Neural crest cell (in vitro differentiated cells): ENCODE measurements at regions not wholly inside any gene's neighbourhood (a gene's known extent, or its start where the extent isn't known, plus 50 kb on each side); places are given as distances from the start of the nearest gene placed in this dataset.

Experiments
- DNase-seq: peaks from one replicate; pipeline ENCODE4 v3.0.0; 2021; ENCODE audit warnings: low read depth, mixed read lengths, low spot score
- H3K27ac Mint-ChIP-seq: one replicate; pipeline ENCODE4 v1.8.0; 2021; ENCODE audit warnings: mild to moderate bottlenecking, mixed read lengths; ENCODE audit not compliant: unreplicated experiment
- H3K27me3 Mint-ChIP-seq: 2 replicates; pipeline ENCODE4 v1.8.0; 2021; ENCODE audit warnings: low read depth, mild to moderate bottlenecking, mixed read lengths
- H3K36me3 Mint-ChIP-seq: 2 replicates; pipeline ENCODE4 v1.8.0; 2021; ENCODE audit warnings: low read depth, mild to moderate bottlenecking, mixed read lengths
- H3K4me1 Mint-ChIP-seq: 2 replicates; pipeline ENCODE4 v1.8.0; 2021; ENCODE audit warnings: mixed read lengths
- H3K4me3 Mint-ChIP-seq: one replicate; pipeline ENCODE4 v1.8.0; 2021; ENCODE audit warnings: mild to moderate bottlenecking, mixed read lengths
- H3K9me3 Mint-ChIP-seq: 2 replicates; pipeline ENCODE4 v1.8.0; 2021; ENCODE audit warnings: mixed read lengths
- CTCF ChIP-seq: fragments of 200-600 bp; sonication (generic); conservative IDR thresholded peaks from 2 replicates; pipeline ENCODE4 v1.5.0; 2021; ENCODE audit warnings: antibody characterized with exemption, mild to moderate bottlenecking

- Mint-ChIP-seq H3K4me1 (no peaks in the 10 kb centered on the region), H3K36me3 (no peaks in the 10 kb centered on the region), H3K9me3 (no peaks in the 10 kb centered on the region), H3K27me3 (no peaks in the 10 kb centered on the region), H3K4me3 (no peak overlapping the region), H3K27ac (no peak overlapping the region)
- DNase-seq: no peak
- TF ChIP-seq CTCF: no peak
Measured at GRCh38 chr2:14751581-14751980, 119.1 kb downstream of the LRATD1 start.

GRCh38 chr2:14752295-14752694, 119.8 kb downstream of the LRATD1 start:
- H3K27ac Mint-ChIP-seq: no peak overlapping the region
- no peaks in the 10 kb centered on the region for H3K36me3 Mint-ChIP-seq
- no peak for DNase-seq
- H3K4me3 Mint-ChIP-seq: no peak overlapping the region
- H3K27me3 Mint-ChIP-seq: no peaks in the 10 kb centered on the region
- no peaks in the 10 kb centered on the region for H3K4me1 Mint-ChIP-seq
- H3K9me3 Mint-ChIP-seq: no peaks in the 10 kb centered on the region
- no peak for TF ChIP-seq CTCF

GRCh38 chr2:14756122-14756541, 123.6 kb downstream of the LRATD1 start:
- DNase-seq: no peak
- no peak overlapping the region for H3K4me3 Mint-ChIP-seq

GRCh38 chr2:14756981-14757657, 124.6 kb downstream of the LRATD1 start:
- DNase-seq: no peak
- Mint-ChIP-seq H3K4me1 (no peaks in the 10 kb centered on the region), H3K27ac (no peak overlapping the region), H3K36me3 (no peaks in the 10 kb centered on the region), H3K9me3 (no peaks in the 10 kb centered on the region), H3K4me3 (no peak overlapping the region), H3K27me3 (no peaks in the 10 kb centered on the region)
- no peak for TF ChIP-seq CTCF

More at GRCh38 chr2:14756122-14756541, 123.6 kb downstream of the LRATD1 start:
- H3K4me1 Mint-ChIP-seq: no peaks in the 10 kb centered on the region
- H3K36me3 Mint-ChIP-seq: no peaks in the 10 kb centered on the region
- H3K27me3 Mint-ChIP-seq: no peaks in the 10 kb centered on the region
- H3K9me3 Mint-ChIP-seq: no peaks in the 10 kb centered on the region
- no peak for TF ChIP-seq CTCF
- H3K27ac Mint-ChIP-seq: no peak overlapping the region

- Mint-ChIP-seq H3K4me3 (no peak overlapping the region), H3K27ac (no peak overlapping the region), H3K9me3 (no peaks in the 10 kb centered on the region), H3K27me3 (no peaks in the 10 kb centered on the region), H3K4me1 (no peaks in the 10 kb centered on the region), H3K36me3 (no peaks in the 10 kb centered on the region)
- TF ChIP-seq CTCF: no peak
- DNase-seq: no peak
Measured at GRCh38 chr2:14759082-14759481, 126.6 kb downstream of the LRATD1 start.
